Mucosa of descending colon (tissue), 3 donors: ENCODE measurements at regions not wholly inside any gene's neighbourhood (a gene's known extent, or its start where the extent isn't known, plus 50 kb on each side); places are given as distances from the start of the nearest gene placed in this dataset.

ENCODE experiments used
- ATAC-seq: fragments of 200-7000 bp; cut with Tn5 transposase; one replicate; pipeline ENCODE4 v1.9.1; 2020; ENCODE audit warnings: mild to moderate bottlenecking, moderate library complexity
- DNase-seq, 3 donors: peaks; one replicate each; pipeline ENCODE4 v3.0.0-alpha.2; 2020
- H3K36me3 ChIP-seq: fragments of 200-600 bp; one replicate; pipeline ENCODE4 v1.8.0; 2021; ENCODE audit warnings: low read depth, mild to moderate bottlenecking
- H3K4me1 ChIP-seq: fragments of 200-600 bp; one replicate; pipeline ENCODE4 v1.8.0; 2021; ENCODE audit warnings: low read depth, mild to moderate bottlenecking
- H3K4me3 ChIP-seq: fragments of 200-600 bp; one replicate; pipeline ENCODE4 v1.8.0; 2021; ENCODE audit warnings: mild to moderate bottlenecking
- H3K9me3 ChIP-seq: fragments of 200-600 bp; one replicate; pipeline ENCODE4 v1.8.0; 2021; ENCODE audit warnings: mild to moderate bottlenecking
- CTCF ChIP-seq: fragments of 200-600 bp; IDR thresholded peaks from one replicate; pipeline ENCODE4 v1.8.0; 2022; ENCODE audit warnings: antibody characterized with exemption, mild to moderate bottlenecking
- intact Hi-C, 2 donors: fragments of 100-400 bp; cut with DNase I in 1 of 2; cut with micrococcal nuclease in 1 of 2; formaldehyde crosslinking; loops; one replicate each; pipeline versions ENCODE4 v1.11.0 to v1.11.1; 2022; cut with DNase I, micrococcal nuclease
- donor health status: DM: no; HTN: no; CAD: no; lungs with moderate emphysema.
- donor health status: DM: no; HTN: no; CAD: no.
- donor health status: DM: no; HTN: yes; CAD: no.

GRCh38 chr16:49081554-49081953 lies 200.1 kb downstream of the CBLN1 start:
- DNase-seq (no peak), ATAC-seq (no peak)
- H3K4me1 ChIP-seq: no peaks in the 10 kb centered on the region
- no peak overlapping the region for H3K4me3 ChIP-seq
- no peak for TF ChIP-seq CTCF
- intact Hi-C loops: no loop called here
- no peaks in the 10 kb centered on the region for H3K9me3 ChIP-seq
- no peaks in the 10 kb centered on the region for H3K36me3 ChIP-seq

DNA sequence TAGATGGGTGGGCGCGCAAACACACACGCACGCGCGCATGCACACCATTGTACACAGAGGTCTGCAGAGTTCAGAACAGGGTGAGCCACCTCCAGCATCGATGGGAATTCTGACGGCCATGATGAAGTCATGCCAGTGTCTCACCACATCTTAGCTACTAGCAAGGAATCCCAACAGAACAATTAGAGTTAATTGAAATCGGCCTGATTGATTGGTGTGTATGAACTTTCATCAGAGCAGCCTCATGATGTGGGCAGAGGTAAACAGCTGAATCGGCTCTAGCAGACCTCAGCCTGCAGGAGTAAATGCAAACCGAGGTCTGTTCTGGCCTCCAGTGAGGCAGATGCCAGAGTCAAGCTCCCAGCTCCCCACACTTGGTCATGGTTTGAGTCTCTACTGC lies 200.6 kb downstream of the CBLN1 start:
- intact Hi-C loops: no loop called here
- TF ChIP-seq CTCF: no peak
- DNase-seq: no peak
- Histone ChIP-seq H3K4me1 (no peaks in the 10 kb centered on the region), H3K4me3 (no peak overlapping the region), H3K9me3 (no peaks in the 10 kb centered on the region), H3K36me3 (no peaks in the 10 kb centered on the region)
- no peak for ATAC-seq

- no peaks in the 10 kb centered on the region for H3K36me3 ChIP-seq
- intact Hi-C loops: no loop called here
- DNase-seq (no peak), ATAC-seq (no peak)
- no peaks in the 10 kb centered on the region for H3K9me3 ChIP-seq
- H3K4me3 ChIP-seq: no peak overlapping the region
- no peak for TF ChIP-seq CTCF
- H3K4me1 ChIP-seq: no peaks in the 10 kb centered on the region
Observed at GRCh38 chr16:49078571-49078970, 203.1 kb downstream of the CBLN1 start.

DNA sequence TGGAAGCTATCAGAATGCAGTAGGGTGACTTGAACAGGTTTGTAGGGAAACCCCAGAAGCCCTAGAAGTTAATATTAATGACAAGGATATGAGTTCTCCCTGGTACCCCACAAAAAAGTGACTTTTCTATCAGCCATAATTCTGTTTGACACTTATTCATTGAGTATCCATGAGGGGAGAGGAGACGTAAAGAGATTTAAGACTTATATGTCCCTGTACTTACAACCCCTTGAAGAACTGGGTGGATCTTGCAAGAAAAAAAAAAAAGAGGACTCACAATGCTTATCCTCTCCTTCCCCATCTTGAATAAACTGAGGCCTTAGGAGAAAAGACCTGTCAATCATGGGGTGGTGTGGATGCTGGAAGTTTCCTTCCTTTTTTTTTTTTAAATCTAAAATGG lies 203.5 kb downstream of the CBLN1 start:
- Histone ChIP-seq H3K4me1 (no peaks in the 10 kb centered on the region), H3K9me3 (no peaks in the 10 kb centered on the region), H3K36me3 (no peaks in the 10 kb centered on the region), H3K4me3 (no peak overlapping the region)
- no peak for TF ChIP-seq CTCF
- ATAC-seq (no peak), DNase-seq (no peak)
- intact Hi-C loops: no loop called here

GRCh38 chr16:49075709-49076108 lies 205.9 kb downstream of the CBLN1 start:
- Histone ChIP-seq H3K36me3 (no peaks in the 10 kb centered on the region), H3K4me3 (no peak overlapping the region), H3K4me1 (no peaks in the 10 kb centered on the region), H3K9me3 (no peaks in the 10 kb centered on the region)
- DNase-seq (no peak), ATAC-seq (no peak)
- intact Hi-C loops: no loop called here
- no peak for TF ChIP-seq CTCF

DNA sequence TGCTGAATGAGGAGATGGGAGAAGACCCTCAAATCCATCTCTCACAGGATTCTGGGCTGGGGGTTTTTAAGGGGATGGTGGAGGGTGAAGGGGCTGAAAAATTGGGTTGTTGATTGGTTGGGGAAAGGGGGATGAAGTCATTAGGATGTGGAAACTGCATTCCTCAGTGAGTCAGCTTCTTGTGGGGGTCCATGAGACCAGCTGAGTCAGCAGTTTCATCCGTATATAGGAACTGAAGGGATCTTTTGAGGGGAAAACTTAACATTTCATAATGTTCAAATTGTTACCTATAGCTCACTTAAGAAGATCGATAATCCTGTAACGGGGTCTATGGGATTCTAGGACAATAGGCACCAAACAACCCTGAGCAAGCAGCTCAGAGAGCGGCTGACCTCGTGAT lies 213.4 kb downstream of the CBLN1 start:
- ATAC-seq: no peak
- no peaks in the 10 kb centered on the region for H3K4me1 ChIP-seq
- no peak overlapping the region for H3K4me3 ChIP-seq
- TF ChIP-seq CTCF: no peak
- DNase-seq: no peak
- intact Hi-C loops: no loop called here
- H3K9me3 ChIP-seq: no peaks in the 10 kb centered on the region
- no peaks in the 10 kb centered on the region for H3K36me3 ChIP-seq
